CD4-positive, alpha-beta T cell (primary cell): ENCODE measurements at regions not wholly inside any gene's neighbourhood (a gene's known extent, or its start where the extent isn't known, plus 50 kb on each side); places are given as distances from the start of the nearest gene placed in this dataset.
A peak's percentile ranks its signal among the peaks of the same experiment; 100 is the strongest.

ENCODE experiments used
- ATAC-seq: fragments of 200-7000 bp; cut with Tn5 transposase; one replicate; pipeline ENCODE4 v1.10.0; 2022; ENCODE audit warnings: mild to moderate bottlenecking; ENCODE audit not compliant: poor library complexity
- CTCF ChIA-PET: fragments of 350-600 bp; sonication (Branson Sonifier 250); formaldehyde crosslinking; loops from one replicate; lab custom pipeline; 2021; ENCODE audit warnings: antibody characterized with exemption, inconsistent platforms; lab: Charles Lee
- POLR2A ChIA-PET: fragments of 350-600 bp; sonication (Branson Sonifier 250); formaldehyde crosslinking; loops from one replicate; lab custom pipeline; 2021; ENCODE audit warnings: antibody characterized with exemption, inconsistent platforms; lab: Charles Lee
- DNase-seq, 14 experiments: peaks; one replicate each; pipeline ENCODE4 v3.0.0-alpha.2; 2013 to 2020; ENCODE audit warnings: mixed read lengths in 2 of 14
- H3K27ac ChIP-seq, 2 donors: one replicate each; pipeline versions ENCODE4 v1.5.1 to v1.7.0; 2013; ENCODE audit warnings: low read length in 2 of 2, low read depth in 1 of 2, mild to moderate bottlenecking in 1 of 2
- H3K27me3 ChIP-seq, 2 experiments: 1 replicate in 1 of 2; 2 replicates in 1 of 2; pipeline versions ENCODE4 v1.6.1 to v1.7.0; 2013; ENCODE audit warnings: low read length in 2 of 2, control low read depth in 1 of 2, mild to moderate bottlenecking in 1 of 2, moderate library complexity in 1 of 2; ENCODE audit not compliant: insufficient read depth in 2 of 2, control insufficient read depth in 1 of 2
- H3K36me3 ChIP-seq: one replicate; pipeline ENCODE4 v1.6.1; 2013; ENCODE audit warnings: low read length, control low read depth; ENCODE audit not compliant: insufficient read depth
- H3K4me1 ChIP-seq: one replicate; pipeline ENCODE4 v1.6.1; 2013; ENCODE audit warnings: low read length, control low read depth; ENCODE audit not compliant: insufficient read depth
- H3K4me3 ChIP-seq: one replicate; pipeline ENCODE4 v1.5.1; 2013; ENCODE audit warnings: mild to moderate bottlenecking, low read length, moderate library complexity
- H3K9me3 ChIP-seq, 2 experiments: 1 replicate in 1 of 2; 2 replicates in 1 of 2; pipeline versions ENCODE4 v1.6.1 to v1.7.0; 2013; ENCODE audit warnings: low read length in 2 of 2, mild to moderate bottlenecking in 2 of 2, control low read depth in 1 of 2, moderate library complexity in 1 of 2; ENCODE audit not compliant: control insufficient read depth in 1 of 2, insufficient read depth in 1 of 2
- H3K27ac Mint-ChIP-seq: one replicate; pipeline ENCODE4 v1.8.0; 2020; ENCODE audit warnings: mixed read lengths
- H3K27me3 Mint-ChIP-seq: one replicate; pipeline ENCODE4 v1.8.0; 2021; ENCODE audit warnings: mixed read lengths
- H3K36me3 Mint-ChIP-seq: one replicate; pipeline ENCODE4 v1.8.0; 2021; ENCODE audit warnings: low read depth, mixed read lengths
- H3K4me1 Mint-ChIP-seq: one replicate; pipeline ENCODE4 v1.8.0; 2021; ENCODE audit warnings: low read depth, mixed read lengths
- H3K4me3 Mint-ChIP-seq: one replicate; pipeline ENCODE4 v1.8.0; 2020; ENCODE audit warnings: mild to moderate bottlenecking, mixed read lengths
- H3K9me3 Mint-ChIP-seq: one replicate; pipeline ENCODE4 v1.8.0; 2020; ENCODE audit warnings: mixed read lengths
- intact Hi-C, 2 experiments: fragments of 100-400 bp; cut with DNase I in 1 of 2; cut with micrococcal nuclease in 1 of 2; formaldehyde crosslinking; loops; one replicate each; pipeline versions ENCODE4 v1.15.1 to v1.9.0; 2023 to 2025; cut with DNase I, micrococcal nuclease
- TF ChIP-seq, protein P1 (sequence below): fragments of 200-600 bp; IDR thresholded peaks from one replicate; pipeline ENCODE4 v1.8.0; 2022; ENCODE audit warnings: antibody characterized with exemption, mild to moderate bottlenecking

DNA sequence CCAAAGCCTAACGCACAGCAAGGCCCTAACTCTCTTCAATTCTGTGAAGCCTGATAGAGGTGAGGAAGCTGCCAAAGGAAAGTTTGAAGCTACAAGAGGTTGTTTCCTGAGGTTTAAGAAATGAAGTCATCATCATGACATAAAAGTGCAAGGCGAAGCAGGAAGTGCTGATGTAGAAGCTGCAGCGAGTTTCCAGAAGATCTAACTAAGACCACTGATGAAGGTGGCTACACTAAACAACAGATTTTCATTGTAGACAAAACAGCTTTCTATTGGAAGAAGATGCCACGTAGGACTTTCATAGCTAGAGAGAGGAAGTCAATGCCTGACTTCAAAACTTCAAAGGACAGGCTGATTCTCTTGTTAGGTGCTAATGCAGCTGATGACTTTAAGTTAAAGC, 385.6 kb upstream of the OR4E1 start:
- ChIA-PET POLR2A (interaction anchor here (2.1 kb wide), 1 partner anchor 11 kb away, joined by 8 read pairs; no protein-coding TSS in a partner anchor), CTCF (interaction anchor here (2.0 kb wide), 1 partner anchor 12 kb away, joined by 7 read pairs; no protein-coding TSS in a partner anchor)
- peak overlapping the region; percentile 39 for H3K27ac Mint-ChIP-seq
- H3K4me1 Mint-ChIP-seq, result peaks cover 15% of the 10 kb centered on the region
- no peak overlapping the region for H3K4me3 Mint-ChIP-seq
- H3K9me3 Mint-ChIP-seq, result peaks cover 5% of the 10 kb centered on the region
- TF ChIP-seq, protein P1, sequence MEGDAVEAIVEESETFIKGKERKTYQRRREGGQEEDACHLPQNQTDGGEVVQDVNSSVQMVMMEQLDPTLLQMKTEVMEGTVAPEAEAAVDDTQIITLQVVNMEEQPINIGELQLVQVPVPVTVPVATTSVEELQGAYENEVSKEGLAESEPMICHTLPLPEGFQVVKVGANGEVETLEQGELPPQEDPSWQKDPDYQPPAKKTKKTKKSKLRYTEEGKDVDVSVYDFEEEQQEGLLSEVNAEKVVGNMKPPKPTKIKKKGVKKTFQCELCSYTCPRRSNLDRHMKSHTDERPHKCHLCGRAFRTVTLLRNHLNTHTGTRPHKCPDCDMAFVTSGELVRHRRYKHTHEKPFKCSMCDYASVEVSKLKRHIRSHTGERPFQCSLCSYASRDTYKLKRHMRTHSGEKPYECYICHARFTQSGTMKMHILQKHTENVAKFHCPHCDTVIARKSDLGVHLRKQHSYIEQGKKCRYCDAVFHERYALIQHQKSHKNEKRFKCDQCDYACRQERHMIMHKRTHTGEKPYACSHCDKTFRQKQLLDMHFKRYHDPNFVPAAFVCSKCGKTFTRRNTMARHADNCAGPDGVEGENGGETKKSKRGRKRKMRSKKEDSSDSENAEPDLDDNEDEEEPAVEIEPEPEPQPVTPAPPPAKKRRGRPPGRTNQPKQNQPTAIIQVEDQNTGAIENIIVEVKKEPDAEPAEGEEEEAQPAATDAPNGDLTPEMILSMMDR, result no peak
- H3K27me3 Mint-ChIP-seq, result no peaks in the 10 kb centered on the region
- peak in 1 of 14 experiments; percentile 29 for DNase-seq
- intact Hi-C loops, result loop anchor here in 1 of 2 experiments (10.0 kb wide), 1 partner anchor 436 kb away; no protein-coding TSS in a partner anchor
- ATAC-seq, result peak; percentile 37
- Histone ChIP-seq H3K27me3 (no peaks in the 10 kb centered on the region), H3K9me3 (no peaks in the 10 kb centered on the region), H3K27ac (no peak overlapping the region), H3K4me1 (no peaks in the 10 kb centered on the region), H3K36me3 (no peaks in the 10 kb centered on the region), H3K4me3 (no peak overlapping the region)
- peaks cover 7% of the 10 kb centered on the region for H3K36me3 Mint-ChIP-seq

DNA sequence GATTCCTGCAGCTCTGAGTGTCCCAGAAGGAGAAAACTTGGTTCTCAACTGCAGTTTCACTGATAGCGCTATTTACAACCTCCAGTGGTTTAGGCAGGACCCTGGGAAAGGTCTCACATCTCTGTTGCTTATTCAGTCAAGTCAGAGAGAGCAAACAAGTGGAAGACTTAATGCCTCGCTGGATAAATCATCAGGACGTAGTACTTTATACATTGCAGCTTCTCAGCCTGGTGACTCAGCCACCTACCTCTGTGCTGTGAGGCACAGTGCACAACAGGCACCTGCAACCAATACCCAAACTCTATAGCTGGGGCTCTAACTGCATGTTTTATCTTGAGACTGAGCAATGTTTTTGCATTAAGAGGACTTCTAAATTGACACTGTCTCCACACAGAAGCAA, 379.2 kb upstream of the OR4E1 start:
- intact Hi-C loops, result loop anchor here in 1 of 2 experiments (10.0 kb wide), 1 partner anchor 442 kb away; no protein-coding TSS in a partner anchor
- TF ChIP-seq, protein P1, result no peak
- peak; percentile 77 for ATAC-seq
- H3K27me3 Mint-ChIP-seq, result peaks cover 5% of the 10 kb centered on the region
- no peaks in the 10 kb centered on the region for H3K9me3 ChIP-seq
- H3K4me1 ChIP-seq, result no peaks in the 10 kb centered on the region
- CTCF ChIA-PET, result no interaction called here
- peak overlapping the region; percentile 99 for H3K27ac Mint-ChIP-seq
- H3K27ac ChIP-seq, result peak overlapping the region; percentile 23 to 24
- peak in 9 of 14 experiments; percentile 7 to 52 (median 31) for DNase-seq
- peak overlapping the region; percentile 44 for H3K4me3 ChIP-seq
- peaks cover 2% of the 10 kb centered on the region for H3K9me3 Mint-ChIP-seq
- peak overlapping the region; percentile 98 for H3K4me3 Mint-ChIP-seq
- H3K36me3 Mint-ChIP-seq, result peaks cover 6% of the 10 kb centered on the region
- POLR2A ChIA-PET, result interaction anchor here (0.6 to 3.2 kb wide), 9 partner anchors 13 to 1043 kb away, joined by 3 to 35 read pairs (median 4); no protein-coding TSS in a partner anchor
- H3K4me1 Mint-ChIP-seq, result peaks cover 47% of the 10 kb centered on the region
- no peaks in the 10 kb centered on the region for H3K36me3 ChIP-seq
- no peaks in the 10 kb centered on the region for H3K27me3 ChIP-seq

DNA sequence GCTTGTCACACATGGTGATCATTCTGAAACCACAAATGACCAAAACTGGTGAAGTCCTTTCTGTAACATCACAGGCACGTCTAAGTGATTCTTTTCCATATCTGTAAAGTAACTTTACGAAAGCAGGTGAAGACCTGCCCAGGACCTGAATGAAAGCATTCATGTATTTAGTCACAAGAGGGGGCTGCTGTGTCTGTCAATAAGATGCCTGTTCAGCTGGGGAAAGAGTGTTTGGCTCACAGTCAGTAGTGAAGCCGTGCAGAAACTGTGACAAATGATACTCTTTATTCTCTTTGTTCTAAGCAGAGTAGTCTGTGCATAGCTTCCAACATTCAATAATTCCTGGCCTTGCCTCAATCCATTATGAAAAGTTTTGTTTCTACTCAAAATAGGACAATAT, 373.5 kb upstream of the OR4E1 start:
- DNase-seq (peak in 8 of 14 experiments; percentile 11 to 76 (median 42)), ATAC-seq (peak; percentile 93)
- intact Hi-C loops, result loop anchor here (1.0 to 5.0 kb wide), 3 partner anchors 35 to 54 kb away; no protein-coding TSS in a partner anchor
- peaks cover 3% of the 10 kb centered on the region for H3K27me3 Mint-ChIP-seq
- TF ChIP-seq, protein P1, result peak; percentile 47
- H3K36me3 Mint-ChIP-seq, result peaks cover 3% of the 10 kb centered on the region
- H3K9me3 Mint-ChIP-seq, result peaks cover 1% of the 10 kb centered on the region
- H3K4me1 Mint-ChIP-seq, result peaks cover 33% of the 10 kb centered on the region
- CTCF ChIA-PET, result interaction anchor here (0.8 to 2.5 kb wide), 12 partner anchors 10 to 552 kb away, joined by 3 to 13 read pairs (median 5); no protein-coding TSS in a partner anchor
- peaks cover 3% of the 10 kb centered on the region for H3K4me1 ChIP-seq
- H3K9me3 ChIP-seq, result no peaks in the 10 kb centered on the region
- no peak overlapping the region for H3K27ac ChIP-seq
- no peaks in the 10 kb centered on the region for H3K27me3 ChIP-seq
- no peaks in the 10 kb centered on the region for H3K36me3 ChIP-seq
- H3K4me3 ChIP-seq, result no peak overlapping the region
- peak overlapping the region; percentile 59 for H3K4me3 Mint-ChIP-seq
- POLR2A ChIA-PET, result interaction anchor here (0.9 to 1.9 kb wide), 12 partner anchors 20 to 523 kb away, joined by 3 to 13 read pairs (median 3); no protein-coding TSS in a partner anchor
- peak overlapping the region; percentile 81 for H3K27ac Mint-ChIP-seq
